NCI-H1092 treated with DMSO at 0.1 percent for 48 hours (cell line): ENCODE measurements at regions not wholly inside any gene's neighbourhood (a gene's known extent, or its start where the extent isn't known, plus 50 kb on each side); places are given as distances from the start of the nearest gene placed in this dataset.
A peak's percentile ranks its signal among the peaks of the same experiment; 100 is the strongest.

ENCODE experiments used
- DNase-seq: peaks from one replicate; lab custom pipeline; 2025; lab: John Stamatoyannopoulos, UW

DNA sequence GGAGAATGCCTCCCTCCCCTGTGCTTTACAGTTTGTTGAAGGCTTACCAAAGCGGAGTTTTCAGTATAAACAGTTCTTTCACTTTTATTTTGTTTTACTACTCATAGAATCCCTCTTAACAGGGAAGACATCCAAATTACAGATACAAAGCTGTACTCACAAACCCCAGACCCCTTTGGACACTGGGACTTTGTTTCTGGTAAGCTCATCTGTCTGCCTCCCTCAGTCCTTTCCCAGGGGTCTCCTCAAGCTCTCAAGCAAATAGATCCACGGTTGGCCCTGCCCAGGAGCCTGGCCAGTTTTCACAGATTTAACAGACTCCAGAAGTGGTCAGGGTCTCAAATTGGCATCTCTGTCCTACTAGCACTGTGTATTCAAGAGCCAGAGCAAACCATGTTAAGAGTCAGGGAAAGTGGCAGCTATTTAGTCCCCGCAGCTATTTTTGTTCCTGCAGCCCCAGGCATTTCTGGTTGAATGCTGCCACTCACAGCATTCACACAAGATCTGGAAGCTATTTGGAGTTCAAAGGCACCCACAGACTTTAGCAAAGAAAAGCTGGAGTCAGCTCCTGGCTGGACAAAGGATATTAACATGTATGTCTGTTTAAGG is 54.2 kb downstream of the TMEM100 start:
- DNase-seq = no peak

DNA sequence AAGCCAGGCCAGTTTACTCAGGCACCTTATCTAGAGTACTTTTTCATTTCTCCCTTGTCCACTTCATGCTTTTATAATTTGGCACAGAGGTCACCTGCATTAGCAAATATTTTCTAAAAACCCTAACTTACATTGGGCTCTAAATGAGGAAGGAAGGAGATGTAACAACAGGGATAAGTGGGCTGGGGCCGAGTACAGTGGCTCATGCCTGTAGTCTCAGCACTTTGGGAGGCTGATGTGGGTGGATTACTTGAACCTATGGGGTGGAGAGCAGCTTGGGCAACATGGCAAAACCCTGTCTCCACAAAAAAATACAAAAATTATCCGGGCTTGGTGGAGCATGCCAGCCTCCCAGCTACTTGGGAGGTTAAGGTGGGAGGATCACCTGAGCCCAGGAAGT is 55.9 kb downstream of the TMEM100 start:
- DNase-seq = no peak

DNA sequence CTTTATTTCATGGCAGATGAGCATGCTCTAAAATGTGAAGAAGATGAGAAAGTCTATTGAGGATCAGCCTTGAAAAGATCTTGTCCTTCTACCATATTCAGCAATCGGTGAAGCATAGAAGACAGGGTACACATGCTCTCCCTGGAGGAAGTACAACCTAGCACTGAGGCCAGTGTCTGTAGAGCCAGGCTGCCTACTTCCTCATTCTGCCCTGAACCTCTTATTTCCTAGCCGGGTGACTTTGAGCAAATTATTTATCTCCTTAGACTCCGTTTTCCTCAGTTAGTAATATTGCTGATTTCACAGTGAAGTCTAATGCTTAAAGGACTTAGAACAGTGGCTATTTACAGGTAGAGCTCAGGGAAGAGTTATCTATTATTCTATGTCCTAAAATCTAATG is 58.4 kb downstream of the TMEM100 start:
- no peak for DNase-seq

DNA sequence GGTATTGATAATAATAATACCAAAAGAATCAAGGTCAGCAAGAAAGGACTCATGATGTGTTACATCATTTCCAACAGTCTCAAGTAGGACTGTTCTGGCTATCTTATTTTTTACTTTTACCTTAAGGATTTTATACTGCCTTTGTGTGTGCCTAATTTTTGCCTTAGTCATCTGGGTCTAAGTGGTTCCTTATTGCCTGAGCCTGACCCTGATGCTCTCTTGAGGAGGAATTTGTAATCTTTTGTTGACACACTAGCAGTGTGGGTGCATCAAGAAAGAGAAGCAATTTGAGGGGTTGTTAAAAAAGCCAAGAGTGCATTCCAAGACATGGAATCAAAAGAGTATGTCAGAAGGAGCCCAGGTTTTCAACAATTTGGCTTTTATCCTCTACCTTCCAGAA is 59.3 kb downstream of the TMEM100 start:
- no peak for DNase-seq

DNA sequence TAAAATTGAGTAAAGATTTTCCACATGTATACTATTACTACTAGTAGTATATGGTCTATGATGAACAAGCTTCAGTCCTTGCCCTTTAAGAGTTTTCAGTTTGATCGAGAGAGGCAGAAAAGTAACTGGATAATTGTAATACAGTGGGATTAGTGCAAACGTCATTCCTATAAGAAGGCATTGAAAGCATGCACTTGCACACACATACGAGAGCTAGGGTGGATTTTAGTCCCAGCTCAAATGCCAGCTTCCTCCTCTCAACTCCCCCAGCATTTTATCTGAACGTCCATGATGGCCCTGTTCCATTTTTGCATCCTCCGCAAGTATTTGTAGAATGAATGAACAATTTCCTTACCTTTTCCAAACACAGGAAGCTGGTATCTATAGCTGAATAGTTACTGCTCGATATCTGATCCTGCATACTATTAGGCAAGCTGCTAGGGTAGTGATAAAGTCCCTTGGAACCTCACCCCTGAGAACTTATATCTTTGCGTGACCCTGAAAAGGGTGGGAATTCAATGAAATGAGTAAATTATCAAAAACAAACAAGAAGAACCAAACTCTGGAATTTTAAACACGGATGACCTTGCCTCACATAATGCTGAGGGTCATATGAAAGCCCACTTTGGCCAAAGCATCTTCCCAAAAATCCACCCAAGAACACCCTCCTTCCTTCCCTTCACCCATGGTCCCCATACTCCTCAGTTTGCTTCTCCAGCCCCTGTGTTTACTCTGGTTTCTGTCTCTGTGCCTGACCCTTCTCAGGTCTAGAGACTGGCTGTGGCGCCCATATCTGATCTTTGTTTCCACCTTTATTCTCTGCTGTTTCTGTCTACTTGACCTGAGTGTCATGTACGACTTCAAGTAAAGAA is 60.5 kb downstream of the TMEM100 start:
- no peak for DNase-seq

DNA sequence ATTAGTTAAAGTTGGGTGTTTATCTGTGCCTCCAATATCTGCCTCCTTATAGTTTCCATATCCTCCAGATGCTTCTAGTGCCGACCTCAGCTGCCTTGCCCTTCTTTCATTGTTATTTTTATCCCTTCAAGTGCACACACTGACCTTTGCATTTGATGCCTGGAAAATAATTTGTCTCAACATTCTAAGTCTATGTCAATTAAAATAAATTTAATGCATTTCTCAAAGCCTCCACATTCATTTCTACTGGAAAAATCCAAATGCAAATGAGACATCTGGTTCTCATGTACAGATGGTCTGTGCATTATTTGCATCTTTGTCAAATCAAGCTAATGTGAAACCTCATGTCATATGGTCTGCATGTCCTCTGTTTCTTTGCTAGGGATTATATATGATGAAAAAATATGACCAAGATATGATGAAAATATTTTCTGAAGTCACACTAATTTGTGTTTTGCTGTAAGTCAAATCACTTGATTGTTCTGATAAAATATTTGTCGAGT is 61.4 kb downstream of the TMEM100 start:
- DNase-seq = no peak

DNA sequence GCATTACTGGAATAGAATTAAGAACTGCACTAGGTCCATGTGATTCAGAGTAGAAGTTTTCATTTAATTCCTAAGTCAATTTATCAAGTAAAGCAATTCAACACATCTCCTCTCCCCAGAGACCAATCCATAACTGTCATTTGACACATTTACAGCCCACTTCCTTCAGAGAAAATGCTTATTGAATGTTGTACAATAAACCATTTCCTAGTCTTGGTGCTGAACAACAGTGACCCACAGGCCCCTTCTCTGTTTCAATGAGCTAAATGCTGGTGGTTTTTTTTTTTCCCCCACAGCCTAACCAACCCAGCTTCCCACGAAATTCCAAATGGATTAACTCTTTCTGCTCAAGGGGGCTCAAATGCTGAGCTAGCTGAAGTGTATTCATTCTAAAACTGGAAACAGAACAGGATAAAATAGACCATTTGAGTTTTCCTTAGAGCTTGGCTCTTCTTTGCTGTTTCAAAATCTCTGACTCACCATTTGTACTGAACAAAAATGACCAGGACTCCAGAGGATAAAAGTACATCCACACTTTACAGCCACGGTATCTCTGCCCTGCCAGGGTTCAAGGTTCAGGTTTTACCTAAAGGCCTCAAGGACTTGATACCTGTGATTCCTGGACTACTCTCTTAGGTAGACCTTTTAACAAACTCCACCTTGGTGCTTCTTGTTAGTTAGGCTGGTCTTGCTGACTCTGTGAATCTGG is 62.3 kb downstream of the TMEM100 start:
- no peak for DNase-seq

DNA sequence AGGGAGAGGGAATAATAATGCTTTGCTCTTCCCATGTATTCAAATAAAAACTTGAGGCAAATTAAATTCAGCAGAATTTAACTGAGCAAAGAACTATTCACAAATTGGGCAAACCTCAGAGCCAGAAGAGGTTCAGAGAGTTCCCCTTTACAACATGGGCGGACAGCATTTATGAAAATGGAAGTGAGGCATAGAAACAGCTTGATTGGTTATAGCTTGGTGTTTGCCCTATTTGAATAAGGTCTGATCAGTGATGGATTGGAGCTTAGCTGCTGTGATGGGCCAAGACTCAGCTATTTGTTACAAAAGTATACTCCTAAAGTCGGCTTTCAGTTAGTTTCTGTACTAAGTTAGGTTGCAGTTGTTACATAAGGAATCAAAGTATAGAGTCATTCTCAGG is 63.0 kb downstream of the TMEM100 start:
- DNase-seq = no peak

DNA sequence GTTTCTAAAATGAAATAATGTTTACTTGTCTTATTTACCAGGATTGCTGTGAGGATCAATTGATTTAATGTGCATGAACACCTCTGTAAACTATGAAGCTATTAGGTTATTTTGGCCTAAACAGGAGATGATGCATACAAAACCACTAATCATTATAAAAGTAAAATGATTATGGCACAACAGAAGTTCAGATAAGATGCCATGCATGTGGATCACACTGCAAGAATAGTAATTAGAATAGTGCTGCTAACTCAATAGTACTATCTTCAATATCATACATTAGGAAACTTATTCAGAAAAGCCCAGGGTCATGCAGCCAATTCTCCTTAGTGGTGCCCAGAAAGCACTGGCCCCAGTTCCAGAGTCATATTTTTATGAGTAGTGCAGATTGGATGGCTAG is 66.9 kb downstream of the TMEM100 start:
- no peak for DNase-seq

DNA sequence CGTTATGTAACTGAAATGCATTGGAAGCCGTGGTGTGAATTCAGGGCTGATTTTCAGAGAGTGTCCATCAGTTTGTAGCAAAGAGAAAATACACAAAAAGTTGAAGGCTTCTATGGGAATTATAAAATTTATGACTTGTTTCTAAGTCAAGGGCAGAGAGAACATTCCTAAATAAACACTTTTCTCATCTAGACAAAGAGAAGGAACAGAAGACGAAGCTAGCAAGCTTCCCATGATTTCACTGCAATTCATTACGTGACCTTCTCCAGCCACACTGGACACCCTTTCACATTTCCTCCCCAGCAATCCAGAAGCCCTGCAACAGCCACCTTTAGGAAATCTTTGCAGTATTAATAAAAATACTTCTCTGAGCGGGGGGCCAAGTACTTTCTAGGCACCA is 67.8 kb downstream of the TMEM100 start:
- no peak for DNase-seq

DNA sequence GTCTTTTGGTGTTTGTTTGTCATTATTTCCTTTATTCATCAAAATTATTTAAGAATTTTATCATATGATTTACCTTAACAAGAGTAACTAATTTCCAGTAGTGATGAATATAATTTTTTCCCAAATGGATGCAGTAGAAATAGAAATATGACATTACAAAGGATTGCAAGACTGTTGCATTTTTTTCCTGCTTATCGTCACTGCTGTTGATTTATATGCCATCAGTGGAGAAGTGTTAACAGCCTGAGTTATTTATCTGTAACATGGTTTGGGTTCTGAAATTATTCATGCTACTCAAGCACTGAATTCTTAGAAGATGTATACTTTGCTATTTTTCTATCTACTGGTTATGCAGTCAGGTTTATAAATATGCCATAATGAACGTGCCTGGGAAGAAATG is 68.6 kb downstream of the TMEM100 start:
- no peak for DNase-seq

DNA sequence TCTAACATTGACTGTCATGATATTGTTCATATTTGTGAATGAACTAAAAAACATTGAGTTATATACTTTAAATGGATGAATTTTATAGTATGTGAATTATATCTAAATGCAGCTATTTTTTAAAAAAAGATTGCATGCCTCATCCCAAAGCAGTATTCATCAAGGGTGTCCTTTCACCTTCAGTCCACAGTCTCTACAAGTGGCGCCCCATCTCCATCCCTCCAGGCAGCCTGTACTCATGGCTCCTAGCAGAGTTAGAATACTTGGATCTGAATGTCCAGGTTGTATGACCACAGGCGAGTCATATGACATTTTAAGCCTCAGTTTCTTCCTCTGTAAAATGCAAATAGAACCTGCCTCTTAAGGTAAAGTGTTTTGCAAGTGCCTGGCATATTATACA is 69.8 kb downstream of the TMEM100 start:
- DNase-seq = no peak

DNA sequence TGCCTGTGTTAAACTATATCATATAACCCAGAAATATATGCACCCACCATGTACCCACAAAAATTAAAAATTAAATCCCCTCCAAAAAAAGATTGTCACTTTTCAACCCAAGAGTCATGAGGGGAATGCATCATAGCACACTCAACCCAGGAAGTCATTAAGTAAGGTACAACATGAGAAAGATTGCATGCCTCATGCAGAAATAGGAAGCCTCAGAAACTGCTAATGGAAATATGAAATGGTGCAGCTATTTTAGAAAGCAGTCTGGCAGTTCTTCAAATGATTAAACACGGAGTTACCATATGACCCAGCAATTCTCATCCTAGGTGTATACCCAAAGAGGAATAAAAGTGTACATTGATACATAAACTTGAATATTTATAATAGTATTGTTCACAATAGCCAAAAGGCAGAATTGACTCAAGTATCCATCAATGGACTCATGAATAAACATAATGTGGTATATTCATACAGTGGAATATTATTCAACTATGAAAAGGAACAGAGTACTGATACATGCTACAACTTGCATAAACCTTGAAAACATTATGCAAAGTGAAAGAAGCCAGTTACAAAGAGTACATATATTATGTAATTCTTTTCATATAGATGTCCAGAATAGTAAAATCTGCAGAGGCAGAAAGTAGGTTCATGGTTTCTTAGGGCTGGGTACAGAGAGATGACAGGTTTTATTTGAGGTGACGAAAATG is 70.4 kb downstream of the TMEM100 start:
- no peak for DNase-seq

DNA sequence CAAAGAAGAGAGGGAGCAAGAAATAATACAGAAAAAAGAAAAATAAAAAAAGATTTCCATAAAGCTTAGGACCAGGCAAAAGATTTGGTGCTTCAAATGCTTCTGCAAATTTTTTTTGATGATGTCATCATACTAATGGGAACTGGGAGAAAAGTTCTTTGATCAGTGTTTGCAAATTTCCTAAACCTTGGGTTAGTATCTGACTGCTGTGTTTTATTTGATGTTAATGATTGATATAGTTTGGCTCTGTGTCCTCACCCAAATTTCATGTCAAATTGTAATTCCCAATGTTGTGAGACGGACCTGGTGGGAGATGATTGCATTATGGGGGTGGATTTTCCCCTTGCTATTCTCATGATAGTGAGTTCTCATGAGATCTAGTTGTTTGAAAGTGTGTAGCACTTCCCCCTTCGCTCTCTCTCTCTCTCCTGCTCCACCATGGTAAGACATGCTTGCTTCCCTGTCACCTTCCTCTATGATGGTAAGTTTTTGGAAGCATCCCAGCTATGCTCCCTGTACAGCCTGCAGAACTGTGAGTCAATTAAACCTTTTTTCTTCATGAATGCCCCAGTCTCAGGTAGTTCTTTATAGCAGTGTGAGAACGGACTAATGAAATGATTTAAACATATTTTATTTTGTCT is 72.6 kb downstream of the TMEM100 start:
- DNase-seq = no peak

DNA sequence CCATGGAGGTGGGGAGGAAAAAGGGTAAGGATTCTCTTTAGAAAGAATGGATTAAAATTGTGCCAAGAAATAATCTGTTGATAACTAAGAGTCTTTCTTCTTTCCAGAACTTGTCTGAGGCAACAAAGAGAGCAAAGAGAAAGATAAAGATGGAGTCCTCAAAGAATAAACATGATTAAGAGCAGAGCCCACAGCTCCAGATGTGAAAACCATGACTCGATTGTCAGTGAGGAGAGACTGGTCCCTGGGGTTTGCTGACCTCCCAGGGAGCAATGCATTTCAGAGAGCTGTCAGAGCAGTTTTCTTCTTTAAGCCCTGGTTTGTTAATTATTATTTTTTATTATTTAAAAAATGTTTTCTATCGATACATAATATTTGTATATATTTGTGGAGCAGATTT is 74.6 kb downstream of the TMEM100 start:
- DNase-seq = no peak

DNA sequence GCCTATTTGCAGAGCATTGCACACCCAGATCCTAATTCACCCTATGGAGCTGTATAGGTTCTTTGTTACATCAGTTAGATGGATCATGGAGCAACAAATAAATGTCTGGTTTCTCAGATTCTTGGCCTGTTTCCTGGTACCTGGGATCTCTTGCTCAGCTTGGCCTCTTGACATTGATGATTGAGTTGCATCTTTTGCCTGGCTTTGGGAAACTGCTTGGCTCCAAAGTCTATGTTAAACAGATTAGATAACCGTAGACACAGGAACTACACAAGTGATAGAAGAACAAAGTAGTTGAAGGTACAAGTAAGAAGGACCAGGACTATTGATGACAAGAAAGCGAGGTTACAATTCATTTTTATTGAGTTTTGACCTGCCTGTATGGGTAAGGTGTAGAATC is 77.3 kb downstream of the TMEM100 start:
- no peak for DNase-seq

DNA sequence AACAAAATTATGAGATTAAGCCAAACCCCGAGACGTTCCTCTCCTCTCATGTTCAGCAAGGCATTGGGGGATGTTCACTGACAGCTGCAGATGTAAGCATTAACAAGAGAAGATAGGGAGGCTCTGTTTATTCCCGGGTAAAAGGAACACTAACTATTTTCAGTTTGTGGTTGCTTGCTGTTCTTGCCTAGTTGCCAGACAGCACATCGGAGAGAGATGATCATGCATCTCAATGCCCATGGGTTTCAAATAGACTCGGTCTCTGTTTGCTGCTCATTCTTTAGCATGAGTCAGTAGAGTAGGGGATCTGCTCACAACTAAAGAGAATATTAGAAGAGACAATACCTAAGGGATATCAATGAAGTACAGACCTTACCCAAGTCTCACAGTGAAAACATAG is 78.3 kb downstream of the TMEM100 start:
- no peak for DNase-seq

DNA sequence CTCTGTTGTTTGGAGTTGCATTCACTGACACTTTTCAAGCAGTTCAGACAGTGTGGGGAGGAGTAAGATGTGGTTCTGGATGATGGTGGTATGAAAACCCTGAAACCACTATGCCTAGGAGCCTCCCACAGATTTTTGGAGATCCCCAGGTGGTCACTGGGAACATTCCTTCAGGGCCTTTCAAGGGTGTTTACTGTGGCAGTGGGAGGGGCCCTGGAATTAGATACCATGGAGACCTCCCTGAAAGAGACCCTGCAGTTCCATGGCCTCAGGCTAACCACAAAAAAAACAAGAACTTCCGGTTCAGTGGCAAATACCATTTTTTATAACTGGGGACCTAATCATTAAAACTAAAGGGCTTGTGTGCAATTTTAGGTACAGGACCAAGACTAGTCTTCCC is 79.9 kb downstream of the TMEM100 start:
- no peak for DNase-seq

DNA sequence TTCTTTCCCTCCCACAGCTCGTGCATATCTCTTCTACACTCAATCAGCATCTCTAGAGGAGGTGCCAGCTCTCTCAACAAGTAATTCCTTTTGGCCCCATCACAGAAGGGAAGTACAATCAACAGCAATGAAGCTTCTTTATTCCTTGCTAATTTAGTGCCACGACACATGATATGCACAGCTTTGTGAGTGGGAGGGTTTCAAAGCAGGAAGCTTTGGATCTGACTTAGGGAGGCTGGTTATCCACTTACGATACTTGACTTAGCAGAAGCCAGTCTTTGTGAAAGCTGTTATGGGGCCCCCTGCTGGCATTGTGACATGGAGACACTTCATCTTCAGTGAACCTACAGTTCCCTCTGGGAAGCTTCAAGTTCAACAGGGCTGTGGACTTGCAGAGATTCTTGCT is 81.0 kb downstream of the TMEM100 start:
- peak; percentile 27 for DNase-seq

DNA sequence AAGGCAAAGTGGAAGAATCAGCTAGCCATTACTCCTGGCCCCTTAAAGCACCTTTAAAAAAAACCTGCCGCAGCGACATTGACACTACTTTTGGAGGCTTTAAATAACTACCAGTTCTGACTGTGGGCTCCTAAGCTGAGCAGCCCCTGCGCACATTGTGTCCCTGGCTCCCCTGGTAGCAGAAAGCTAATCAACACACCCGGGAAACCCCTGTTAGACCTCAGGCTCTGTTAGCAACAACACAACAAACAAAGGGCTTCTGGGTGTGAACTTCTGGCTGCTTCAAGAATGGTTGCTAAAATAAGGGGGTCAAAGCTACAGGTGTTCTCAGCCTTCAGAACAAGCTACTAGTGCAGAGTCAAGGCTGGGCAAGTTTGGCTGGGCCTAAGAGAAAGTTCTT is 83.6 kb downstream of the TMEM100 start:
- no peak for DNase-seq

DNA sequence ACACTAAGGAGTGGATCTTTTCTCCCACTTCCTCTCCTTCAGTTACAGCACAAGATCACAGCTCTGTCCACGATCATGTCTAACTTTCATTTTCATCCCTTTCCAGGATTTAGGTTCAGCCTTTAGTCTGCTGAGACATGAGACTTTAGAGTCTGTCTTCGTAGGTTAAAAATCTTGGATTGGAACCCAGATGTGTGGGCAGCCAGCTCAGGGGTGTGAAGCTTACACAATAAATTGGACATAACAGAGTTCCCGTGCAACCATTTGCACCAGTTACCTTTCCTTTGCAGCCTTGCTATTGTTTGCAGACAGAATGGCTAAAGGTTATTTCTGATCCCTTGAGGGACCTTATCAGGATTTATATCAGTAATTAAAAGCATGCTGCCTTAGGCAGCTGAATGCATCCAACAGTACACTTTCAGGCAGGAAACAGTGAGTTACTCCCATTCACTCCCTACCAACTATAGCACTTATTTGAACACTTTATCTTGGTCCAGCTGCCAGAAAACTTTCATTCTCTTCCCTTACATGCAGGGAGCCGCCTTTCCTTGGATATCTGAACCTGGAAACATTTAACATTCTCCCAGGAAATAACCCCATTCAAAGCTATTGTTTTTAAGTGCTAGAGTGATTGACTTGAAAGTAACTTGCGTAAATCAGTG is 87.3 kb downstream of the TMEM100 start:
- DNase-seq = no peak
